Erythroblast (primary cell): ENCODE measurements at regions not wholly inside any gene's neighbourhood (a gene's known extent, or its start where the extent isn't known, plus 50 kb on each side); places are given as distances from the start of the nearest gene placed in this dataset.

Source experiments
- GATA1 ChIP-seq: IDR thresholded peaks from 2 replicates; pipeline ENCODE4 v1.6.1; 2011; ENCODE audit warnings: low read depth, mild to moderate bottlenecking, control low read depth, low read length, moderate library complexity
- POLR2A ChIP-seq: IDR thresholded peaks from 2 replicates; pipeline ENCODE4 v1.6.1; 2011; ENCODE audit warnings: mild to moderate bottlenecking, low read length

DNA sequence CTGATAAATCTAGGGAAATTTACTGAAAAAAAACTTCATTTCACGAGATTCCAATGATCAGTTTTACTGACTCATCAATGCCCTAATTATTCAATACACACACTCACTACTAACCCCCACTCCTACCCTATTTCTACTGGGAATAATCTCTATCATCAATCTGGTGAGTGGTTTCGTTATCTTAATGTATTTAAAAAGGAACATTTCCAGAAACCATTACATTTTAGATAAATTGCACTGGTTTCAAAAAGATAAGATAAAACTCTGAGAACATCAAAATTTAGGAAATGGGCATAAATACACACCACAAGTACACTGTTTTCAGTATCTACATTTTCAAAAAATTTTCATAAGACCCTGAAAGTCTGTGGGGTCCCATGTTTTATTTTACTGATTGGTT, 471.4 kb upstream of the PKDCC start:
- no peak for TF ChIP-seq POLR2A
- no peak for TF ChIP-seq GATA1
